ENCODE measurements at regions not wholly inside any gene's neighbourhood (a gene's known extent, or its start where the extent isn't known, plus 50 kb on each side); places are given as distances from the start of the nearest gene placed in this dataset.

- TF ChIP-seq CTCF (IDR thresholded peaks at IDR 0.05) (no peak), EZH2 (IDR thresholded peaks at IDR 0.05; ENCODE audit: borderline replicate concordance, insufficient read depth, low read depth, low read length, poor library complexity, severe bottlenecking) (no peak)
Observed at GRCh38 chrX:55340896-55341433, 76.2 kb upstream of the PAGE3 start.

Measured in B cell (primary cell).